ENCODE measurements at regions not wholly inside any gene's neighbourhood (a gene's known extent, or its start where the extent isn't known, plus 50 kb on each side); places are given as distances from the start of the nearest gene placed in this dataset.

- TF ChIP-seq CTCF (IDR thresholded peaks at IDR 0.05) = no peak
Measured at GRCh38 chr6:135675026-135675425, 176.5 kb upstream of the PDE7B start.

- TF ChIP-seq CTCF (IDR thresholded peaks at IDR 0.05) = no peak
Measured at GRCh38 chr6:135675862-135676261, 175.6 kb upstream of the PDE7B start.

GRCh38 chr6:135680964-135681913, 170.3 kb upstream of the PDE7B start:
- TF ChIP-seq CTCF (IDR thresholded peaks at IDR 0.05) = no peak

- TF ChIP-seq CTCF (IDR thresholded peaks at IDR 0.05) = no peak
Measured at GRCh38 chr6:135686784-135687301, 164.7 kb upstream of the PDE7B start.

- TF ChIP-seq CTCF (IDR thresholded peaks at IDR 0.05) = no peak
Measured at GRCh38 chr6:135692426-135692825, 159.1 kb upstream of the PDE7B start.

- no peak for TF ChIP-seq CTCF (IDR thresholded peaks at IDR 0.05)
Measured at GRCh38 chr6:135693811-135694370, 157.6 kb upstream of the PDE7B start.

GRCh38 chr6:135699705-135700104, 151.8 kb upstream of the PDE7B start:
- TF ChIP-seq CTCF (IDR thresholded peaks at IDR 0.05) = no peak

All from LNCAP (cell line).